K562 (cell line): ENCODE measurements at regions not wholly inside any gene's neighbourhood (a gene's known extent, or its start where the extent isn't known, plus 50 kb on each side); places are given as distances from the start of the nearest gene placed in this dataset.

Experiments used
- JUN ChIP-seq, 2 experiments: sonication (generic) in 1 of 2; formaldehyde crosslinking in 1 of 2; IDR thresholded peaks; 2 replicates each; pipeline versions ENCODE4 v1.6.1 to v1.8.0; 2012 to 2022; ENCODE audit warnings: borderline replicate concordance in 2 of 2, mild to moderate bottlenecking in 2 of 2, improper control_type of control experiment in 1 of 2, low read depth in 1 of 2, low read length in 1 of 2, missing genetic modification reagents in 1 of 2
- TAF1 ChIP-seq: IDR thresholded peaks from 2 replicates; pipeline ENCODE4 v1.6.1; 2011; ENCODE audit warnings: mild to moderate bottlenecking, low read length, moderate library complexity; ENCODE audit not compliant: insufficient read depth, control insufficient read depth, severe bottlenecking; ENCODE audit errors: extremely low read depth
- TF ChIP-seq, protein P1 (sequence below): fragments of 200-800 bp; sonication (Bioruptor generic); IDR thresholded peaks from 2 replicates; pipeline ENCODE4 v1.6.1; 2016; ENCODE audit warnings: missing genetic modification characterization, missing compliant biosample characterization
- TF ChIP-seq, protein P2 (sequence below): fragments of 450-650 bp; IDR thresholded peaks from 2 replicates; pipeline ENCODE4 v1.6.1; 2016; ENCODE audit warnings: mild to moderate bottlenecking, moderate library complexity
- TF ChIP-seq, protein P3 (sequence below): sonication (generic); formaldehyde crosslinking; IDR thresholded peaks from 2 replicates; pipeline ENCODE4 v1.8.1; 2023; ENCODE audit warnings: mild to moderate bottlenecking, missing genetic modification reagents

DNA sequence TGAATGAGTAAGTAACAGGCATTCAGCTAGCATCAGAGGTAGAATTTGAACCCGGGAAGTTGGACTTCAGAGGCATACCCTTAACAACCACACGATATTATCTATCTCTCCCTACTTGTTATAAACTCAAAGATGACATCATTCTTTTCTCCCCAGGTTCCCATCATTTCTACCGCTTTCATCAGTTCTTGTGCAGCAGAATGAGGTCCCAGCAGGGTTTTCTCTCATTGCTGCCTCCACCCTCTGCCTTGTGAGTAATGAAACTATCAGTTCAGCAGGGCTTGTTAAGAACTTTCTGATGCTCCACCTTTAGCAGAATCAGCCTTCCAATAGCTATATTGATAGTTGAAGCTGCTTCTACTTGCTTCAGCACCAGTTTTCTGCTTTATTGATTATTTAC is 487.5 kb upstream of the KCNMB2 start (continued):
- TF ChIP-seq JUN (IDR thresholded peaks at IDR 0.05; ENCODE audit: borderline replicate concordance, low read depth, low read length) (peak; percentile 70), JUN (CRISPR knock-in tag; IDR thresholded peaks at IDR 0.05; ENCODE audit: borderline replicate concordance) (no peak), TAF1 (no peak)
- TF ChIP-seq, protein P1, sequence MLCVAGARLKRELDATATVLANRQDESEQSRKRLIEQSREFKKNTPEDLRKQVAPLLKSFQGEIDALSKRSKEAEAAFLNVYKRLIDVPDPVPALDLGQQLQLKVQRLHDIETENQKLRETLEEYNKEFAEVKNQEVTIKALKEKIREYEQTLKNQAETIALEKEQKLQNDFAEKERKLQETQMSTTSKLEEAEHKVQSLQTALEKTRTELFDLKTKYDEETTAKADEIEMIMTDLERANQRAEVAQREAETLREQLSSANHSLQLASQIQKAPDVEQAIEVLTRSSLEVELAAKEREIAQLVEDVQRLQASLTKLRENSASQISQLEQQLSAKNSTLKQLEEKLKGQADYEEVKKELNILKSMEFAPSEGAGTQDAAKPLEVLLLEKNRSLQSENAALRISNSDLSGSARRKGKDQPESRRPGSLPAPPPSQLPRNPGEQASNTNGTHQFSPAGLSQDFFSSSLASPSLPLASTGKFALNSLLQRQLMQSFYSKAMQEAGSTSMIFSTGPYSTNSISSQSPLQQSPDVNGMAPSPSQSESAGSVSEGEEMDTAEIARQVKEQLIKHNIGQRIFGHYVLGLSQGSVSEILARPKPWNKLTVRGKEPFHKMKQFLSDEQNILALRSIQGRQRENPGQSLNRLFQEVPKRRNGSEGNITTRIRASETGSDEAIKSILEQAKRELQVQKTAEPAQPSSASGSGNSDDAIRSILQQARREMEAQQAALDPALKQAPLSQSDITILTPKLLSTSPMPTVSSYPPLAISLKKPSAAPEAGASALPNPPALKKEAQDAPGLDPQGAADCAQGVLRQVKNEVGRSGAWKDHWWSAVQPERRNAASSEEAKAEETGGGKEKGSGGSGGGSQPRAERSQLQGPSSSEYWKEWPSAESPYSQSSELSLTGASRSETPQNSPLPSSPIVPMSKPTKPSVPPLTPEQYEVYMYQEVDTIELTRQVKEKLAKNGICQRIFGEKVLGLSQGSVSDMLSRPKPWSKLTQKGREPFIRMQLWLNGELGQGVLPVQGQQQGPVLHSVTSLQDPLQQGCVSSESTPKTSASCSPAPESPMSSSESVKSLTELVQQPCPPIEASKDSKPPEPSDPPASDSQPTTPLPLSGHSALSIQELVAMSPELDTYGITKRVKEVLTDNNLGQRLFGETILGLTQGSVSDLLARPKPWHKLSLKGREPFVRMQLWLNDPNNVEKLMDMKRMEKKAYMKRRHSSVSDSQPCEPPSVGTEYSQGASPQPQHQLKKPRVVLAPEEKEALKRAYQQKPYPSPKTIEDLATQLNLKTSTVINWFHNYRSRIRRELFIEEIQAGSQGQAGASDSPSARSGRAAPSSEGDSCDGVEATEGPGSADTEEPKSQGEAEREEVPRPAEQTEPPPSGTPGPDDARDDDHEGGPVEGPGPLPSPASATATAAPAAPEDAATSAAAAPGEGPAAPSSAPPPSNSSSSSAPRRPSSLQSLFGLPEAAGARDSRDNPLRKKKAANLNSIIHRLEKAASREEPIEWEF (CRISPR knock-in tag), result no peak
- TF ChIP-seq, protein P2, sequence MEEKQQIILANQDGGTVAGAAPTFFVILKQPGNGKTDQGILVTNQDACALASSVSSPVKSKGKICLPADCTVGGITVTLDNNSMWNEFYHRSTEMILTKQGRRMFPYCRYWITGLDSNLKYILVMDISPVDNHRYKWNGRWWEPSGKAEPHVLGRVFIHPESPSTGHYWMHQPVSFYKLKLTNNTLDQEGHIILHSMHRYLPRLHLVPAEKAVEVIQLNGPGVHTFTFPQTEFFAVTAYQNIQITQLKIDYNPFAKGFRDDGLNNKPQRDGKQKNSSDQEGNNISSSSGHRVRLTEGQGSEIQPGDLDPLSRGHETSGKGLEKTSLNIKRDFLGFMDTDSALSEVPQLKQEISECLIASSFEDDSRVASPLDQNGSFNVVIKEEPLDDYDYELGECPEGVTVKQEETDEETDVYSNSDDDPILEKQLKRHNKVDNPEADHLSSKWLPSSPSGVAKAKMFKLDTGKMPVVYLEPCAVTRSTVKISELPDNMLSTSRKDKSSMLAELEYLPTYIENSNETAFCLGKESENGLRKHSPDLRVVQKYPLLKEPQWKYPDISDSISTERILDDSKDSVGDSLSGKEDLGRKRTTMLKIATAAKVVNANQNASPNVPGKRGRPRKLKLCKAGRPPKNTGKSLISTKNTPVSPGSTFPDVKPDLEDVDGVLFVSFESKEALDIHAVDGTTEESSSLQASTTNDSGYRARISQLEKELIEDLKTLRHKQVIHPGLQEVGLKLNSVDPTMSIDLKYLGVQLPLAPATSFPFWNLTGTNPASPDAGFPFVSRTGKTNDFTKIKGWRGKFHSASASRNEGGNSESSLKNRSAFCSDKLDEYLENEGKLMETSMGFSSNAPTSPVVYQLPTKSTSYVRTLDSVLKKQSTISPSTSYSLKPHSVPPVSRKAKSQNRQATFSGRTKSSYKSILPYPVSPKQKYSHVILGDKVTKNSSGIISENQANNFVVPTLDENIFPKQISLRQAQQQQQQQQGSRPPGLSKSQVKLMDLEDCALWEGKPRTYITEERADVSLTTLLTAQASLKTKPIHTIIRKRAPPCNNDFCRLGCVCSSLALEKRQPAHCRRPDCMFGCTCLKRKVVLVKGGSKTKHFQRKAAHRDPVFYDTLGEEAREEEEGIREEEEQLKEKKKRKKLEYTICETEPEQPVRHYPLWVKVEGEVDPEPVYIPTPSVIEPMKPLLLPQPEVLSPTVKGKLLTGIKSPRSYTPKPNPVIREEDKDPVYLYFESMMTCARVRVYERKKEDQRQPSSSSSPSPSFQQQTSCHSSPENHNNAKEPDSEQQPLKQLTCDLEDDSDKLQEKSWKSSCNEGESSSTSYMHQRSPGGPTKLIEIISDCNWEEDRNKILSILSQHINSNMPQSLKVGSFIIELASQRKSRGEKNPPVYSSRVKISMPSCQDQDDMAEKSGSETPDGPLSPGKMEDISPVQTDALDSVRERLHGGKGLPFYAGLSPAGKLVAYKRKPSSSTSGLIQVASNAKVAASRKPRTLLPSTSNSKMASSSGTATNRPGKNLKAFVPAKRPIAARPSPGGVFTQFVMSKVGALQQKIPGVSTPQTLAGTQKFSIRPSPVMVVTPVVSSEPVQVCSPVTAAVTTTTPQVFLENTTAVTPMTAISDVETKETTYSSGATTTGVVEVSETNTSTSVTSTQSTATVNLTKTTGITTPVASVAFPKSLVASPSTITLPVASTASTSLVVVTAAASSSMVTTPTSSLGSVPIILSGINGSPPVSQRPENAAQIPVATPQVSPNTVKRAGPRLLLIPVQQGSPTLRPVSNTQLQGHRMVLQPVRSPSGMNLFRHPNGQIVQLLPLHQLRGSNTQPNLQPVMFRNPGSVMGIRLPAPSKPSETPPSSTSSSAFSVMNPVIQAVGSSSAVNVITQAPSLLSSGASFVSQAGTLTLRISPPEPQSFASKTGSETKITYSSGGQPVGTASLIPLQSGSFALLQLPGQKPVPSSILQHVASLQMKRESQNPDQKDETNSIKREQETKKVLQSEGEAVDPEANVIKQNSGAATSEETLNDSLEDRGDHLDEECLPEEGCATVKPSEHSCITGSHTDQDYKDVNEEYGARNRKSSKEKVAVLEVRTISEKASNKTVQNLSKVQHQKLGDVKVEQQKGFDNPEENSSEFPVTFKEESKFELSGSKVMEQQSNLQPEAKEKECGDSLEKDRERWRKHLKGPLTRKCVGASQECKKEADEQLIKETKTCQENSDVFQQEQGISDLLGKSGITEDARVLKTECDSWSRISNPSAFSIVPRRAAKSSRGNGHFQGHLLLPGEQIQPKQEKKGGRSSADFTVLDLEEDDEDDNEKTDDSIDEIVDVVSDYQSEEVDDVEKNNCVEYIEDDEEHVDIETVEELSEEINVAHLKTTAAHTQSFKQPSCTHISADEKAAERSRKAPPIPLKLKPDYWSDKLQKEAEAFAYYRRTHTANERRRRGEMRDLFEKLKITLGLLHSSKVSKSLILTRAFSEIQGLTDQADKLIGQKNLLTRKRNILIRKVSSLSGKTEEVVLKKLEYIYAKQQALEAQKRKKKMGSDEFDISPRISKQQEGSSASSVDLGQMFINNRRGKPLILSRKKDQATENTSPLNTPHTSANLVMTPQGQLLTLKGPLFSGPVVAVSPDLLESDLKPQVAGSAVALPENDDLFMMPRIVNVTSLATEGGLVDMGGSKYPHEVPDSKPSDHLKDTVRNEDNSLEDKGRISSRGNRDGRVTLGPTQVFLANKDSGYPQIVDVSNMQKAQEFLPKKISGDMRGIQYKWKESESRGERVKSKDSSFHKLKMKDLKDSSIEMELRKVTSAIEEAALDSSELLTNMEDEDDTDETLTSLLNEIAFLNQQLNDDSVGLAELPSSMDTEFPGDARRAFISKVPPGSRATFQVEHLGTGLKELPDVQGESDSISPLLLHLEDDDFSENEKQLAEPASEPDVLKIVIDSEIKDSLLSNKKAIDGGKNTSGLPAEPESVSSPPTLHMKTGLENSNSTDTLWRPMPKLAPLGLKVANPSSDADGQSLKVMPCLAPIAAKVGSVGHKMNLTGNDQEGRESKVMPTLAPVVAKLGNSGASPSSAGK, result no peak
- TF ChIP-seq, protein P3, sequence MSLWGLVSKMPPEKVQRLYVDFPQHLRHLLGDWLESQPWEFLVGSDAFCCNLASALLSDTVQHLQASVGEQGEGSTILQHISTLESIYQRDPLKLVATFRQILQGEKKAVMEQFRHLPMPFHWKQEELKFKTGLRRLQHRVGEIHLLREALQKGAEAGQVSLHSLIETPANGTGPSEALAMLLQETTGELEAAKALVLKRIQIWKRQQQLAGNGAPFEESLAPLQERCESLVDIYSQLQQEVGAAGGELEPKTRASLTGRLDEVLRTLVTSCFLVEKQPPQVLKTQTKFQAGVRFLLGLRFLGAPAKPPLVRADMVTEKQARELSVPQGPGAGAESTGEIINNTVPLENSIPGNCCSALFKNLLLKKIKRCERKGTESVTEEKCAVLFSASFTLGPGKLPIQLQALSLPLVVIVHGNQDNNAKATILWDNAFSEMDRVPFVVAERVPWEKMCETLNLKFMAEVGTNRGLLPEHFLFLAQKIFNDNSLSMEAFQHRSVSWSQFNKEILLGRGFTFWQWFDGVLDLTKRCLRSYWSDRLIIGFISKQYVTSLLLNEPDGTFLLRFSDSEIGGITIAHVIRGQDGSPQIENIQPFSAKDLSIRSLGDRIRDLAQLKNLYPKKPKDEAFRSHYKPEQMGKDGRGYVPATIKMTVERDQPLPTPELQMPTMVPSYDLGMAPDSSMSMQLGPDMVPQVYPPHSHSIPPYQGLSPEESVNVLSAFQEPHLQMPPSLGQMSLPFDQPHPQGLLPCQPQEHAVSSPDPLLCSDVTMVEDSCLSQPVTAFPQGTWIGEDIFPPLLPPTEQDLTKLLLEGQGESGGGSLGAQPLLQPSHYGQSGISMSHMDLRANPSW, result no peak
